GM12891 (cell line): ENCODE measurements at regions not wholly inside any gene's neighbourhood (a gene's known extent, or its start where the extent isn't known, plus 50 kb on each side); places are given as distances from the start of the nearest gene placed in this dataset.

Experiments
- PAX5 ChIP-seq: IDR thresholded peaks from 2 replicates; pipeline ENCODE4 v1.6.1; 2011; ENCODE audit warnings: low read length, moderate library complexity, mild to moderate bottlenecking; ENCODE audit not compliant: insufficient read depth, severe bottlenecking
- POLR2A ChIP-seq: IDR thresholded peaks from 2 replicates; pipeline ENCODE4 v1.6.1; 2011; ENCODE audit warnings: low read depth, low read length, control low read depth
- POLR2AphosphoS5 ChIP-seq: IDR thresholded peaks from 2 replicates; pipeline ENCODE4 v1.6.1; 2011; ENCODE audit warnings: low read depth, low read length, control low read depth
- POU2F2 ChIP-seq: IDR thresholded peaks from 2 replicates; pipeline ENCODE4 v1.6.1; 2011; ENCODE audit warnings: low read depth, mild to moderate bottlenecking, control low read depth, low read length, moderate library complexity
- SPI1 ChIP-seq: IDR thresholded peaks from 2 replicates; pipeline ENCODE4 v1.6.1; 2011; ENCODE audit warnings: low read depth, low read length, control low read depth
- TAF1 ChIP-seq: IDR thresholded peaks from 2 replicates; pipeline ENCODE4 v1.6.1; 2011; ENCODE audit warnings: low read depth, low read length, control low read depth

GRCh38 chr5:113909782-113910181, 396.3 kb downstream of the YTHDC2 start:
- no peak for TF ChIP-seq POLR2AphosphoS5
- no peak for TF ChIP-seq POLR2A
- no peak for TF ChIP-seq TAF1
- no peak for TF ChIP-seq SPI1
- no peak for TF ChIP-seq PAX5
- no peak for TF ChIP-seq POU2F2
